Retina (tissue), 1 donor: ENCODE measurements at regions not wholly inside any gene's neighbourhood (a gene's known extent, or its start where the extent isn't known, plus 50 kb on each side); places are given as distances from the start of the nearest gene placed in this dataset.

Experiments used
- DNase-seq: peaks from one replicate; pipeline ENCODE4 v3.0.0-alpha.2; 2016

- no peak for DNase-seq
Observed at GRCh38 chr2:100627330-100628300, 64.8 kb downstream of the PDCL3 start.

GRCh38 chr2:100628506-100628905, 65.7 kb downstream of the PDCL3 start:
- DNase-seq = no peak

- DNase-seq = no peak
Observed at GRCh38 chr2:100629309-100629708, 66.5 kb downstream of the PDCL3 start.

GRCh38 chr2:100630473-100630977, 67.7 kb downstream of the PDCL3 start:
- no peak for DNase-seq

- DNase-seq = no peak
Observed at GRCh38 chr2:100632037-100632436, 69.2 kb downstream of the PDCL3 start.

- DNase-seq = no peak
Observed at GRCh38 chr2:100632759-100633158, 70.0 kb downstream of the PDCL3 start.

GRCh38 chr2:100639588-100640390, 77.0 kb downstream of the PDCL3 start:
- no peak for DNase-seq

GRCh38 chr2:100640431-100641124, 77.8 kb downstream of the PDCL3 start:
- peak; percentile 71 for DNase-seq

GRCh38 chr2:100641125-100641435, 78.3 kb downstream of the PDCL3 start:
- DNase-seq = peak; percentile 50

GRCh38 chr2:100642425-100642824, 79.6 kb downstream of the PDCL3 start:
- no peak for DNase-seq

GRCh38 chr2:100643467-100643866, 80.7 kb downstream of the PDCL3 start:
- DNase-seq = no peak

GRCh38 chr2:100643906-100644501, 81.2 kb downstream of the PDCL3 start:
- no peak for DNase-seq

GRCh38 chr2:100645695-100646429, 83.1 kb downstream of the PDCL3 start:
- peak; percentile 45 for DNase-seq

- no peak for DNase-seq
Observed at GRCh38 chr2:100647709-100648108, 84.9 kb downstream of the PDCL3 start.

- no peak for DNase-seq
Observed at GRCh38 chr2:100650151-100650550, 87.4 kb downstream of the PDCL3 start.

- DNase-seq = no peak
Observed at GRCh38 chr2:100653449-100654035, 90.7 kb downstream of the PDCL3 start.

- no peak for DNase-seq
Observed at GRCh38 chr2:100654611-100655010, 91.8 kb downstream of the PDCL3 start.

- DNase-seq = no peak
Observed at GRCh38 chr2:100655446-100655845, 92.7 kb downstream of the PDCL3 start.

- DNase-seq = no peak
Observed at GRCh38 chr2:100655936-100656534, 93.2 kb downstream of the PDCL3 start.

- no peak for DNase-seq
Observed at GRCh38 chr2:100658017-100658416, 95.2 kb downstream of the PDCL3 start.
